Posterior vena cava (tissue), 2 donors: ENCODE measurements at regions not wholly inside any gene's neighbourhood (a gene's known extent, or its start where the extent isn't known, plus 50 kb on each side); places are given as distances from the start of the nearest gene placed in this dataset.

Source experiments
- DNase-seq: peaks from one replicate; pipeline ENCODE4 v3.0.0-alpha.2; 2020; ENCODE audit warnings: low spot score
- intact Hi-C, 2 donors: fragments of 100-400 bp; cut with DNase I; formaldehyde crosslinking; loops; one replicate each; pipeline versions ENCODE4 v1.14.1 to v1.14.2; 2022 to 2023
- donor health status: DM: yes; HTN: yes; CAD: no.
- donor health status: DM: yes; HTN: yes; CAD: no.

DNA sequence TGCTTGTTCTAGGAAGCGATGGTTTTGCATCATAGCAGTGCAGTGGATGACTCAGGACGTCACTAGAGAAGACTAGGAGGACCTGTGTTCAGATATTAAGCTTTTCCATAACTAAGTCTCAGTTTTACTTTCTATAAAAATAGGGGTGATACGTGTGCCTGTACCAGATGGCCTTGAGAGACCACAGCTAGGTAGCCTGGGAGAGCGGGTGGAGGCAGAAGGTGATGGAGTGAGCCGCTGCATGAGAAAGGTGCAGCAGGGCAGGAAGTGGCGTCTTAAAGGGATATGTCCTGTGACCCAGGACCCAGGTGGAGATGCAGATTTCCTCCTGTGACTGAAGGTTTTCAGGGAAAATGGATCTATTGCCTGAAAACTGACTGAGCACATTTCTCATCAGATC, 304.9 kb downstream of the CDC14C start:
- DNase-seq = no peak
- intact Hi-C loops = no loop called here

DNA sequence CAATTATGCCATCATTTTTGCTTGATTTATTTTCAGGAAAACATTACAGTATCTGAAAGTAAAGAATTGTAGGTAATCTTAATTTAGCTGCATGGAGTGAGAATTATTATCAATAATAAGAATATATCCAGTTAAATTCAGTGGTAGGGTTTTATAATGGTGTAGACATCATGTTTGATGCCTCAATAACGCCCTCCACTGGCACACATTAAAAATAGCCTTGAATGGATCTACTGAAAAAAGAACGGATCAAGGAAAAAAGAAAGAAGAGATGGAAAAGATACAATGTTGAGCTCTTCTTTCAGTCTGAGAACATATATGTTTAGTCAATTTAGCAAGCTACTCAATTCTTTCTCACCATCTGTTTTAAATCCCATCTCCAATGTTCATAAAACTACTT, 319.2 kb downstream of the CDC14C start:
- intact Hi-C loops = no loop called here
- DNase-seq = no peak

DNA sequence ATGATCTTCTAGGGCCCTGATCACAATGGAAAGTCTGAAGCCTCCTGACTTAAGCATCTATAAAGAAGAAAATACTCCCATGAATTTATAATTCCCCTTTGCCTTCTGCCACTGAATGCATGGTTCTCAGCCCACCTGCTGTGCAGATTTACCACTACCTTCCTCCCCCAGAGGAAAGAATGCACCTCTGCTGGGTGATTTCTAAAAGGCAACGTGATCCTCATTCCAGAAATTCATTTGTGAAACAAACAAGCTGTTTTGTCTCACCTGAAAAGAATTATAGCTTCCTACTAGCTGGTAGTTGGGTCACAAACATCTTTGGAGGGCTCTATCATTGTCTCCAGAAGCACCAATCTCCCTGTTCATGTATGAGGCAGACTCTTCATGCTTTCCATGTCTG, 320.2 kb downstream of the CDC14C start:
- DNase-seq = no peak
- intact Hi-C loops = loop anchor here in 1 of 2 donors (1.0 kb wide), 1 partner anchor 24 kb away; no protein-coding TSS in a partner anchor

DNA sequence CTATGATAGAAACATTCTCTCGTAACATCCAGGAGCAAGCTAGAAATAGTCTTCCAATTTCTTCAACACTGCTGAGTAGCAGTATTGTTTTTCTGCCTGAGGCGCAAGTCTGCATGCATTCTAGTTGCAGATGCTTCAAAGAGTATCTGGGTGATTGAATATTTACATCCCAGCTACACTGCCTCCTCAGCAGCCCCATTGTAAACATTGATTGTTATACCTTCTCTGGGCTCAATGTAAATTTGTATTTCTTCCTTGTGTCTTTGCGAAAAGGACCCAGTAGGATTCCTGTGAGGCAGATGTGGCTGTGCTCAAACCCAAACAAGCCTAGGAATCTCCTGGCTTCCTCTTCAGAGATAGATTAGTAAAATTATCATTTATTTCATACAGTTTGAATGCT, 320.7 kb downstream of the CDC14C start:
- intact Hi-C loops = no loop called here

DNA sequence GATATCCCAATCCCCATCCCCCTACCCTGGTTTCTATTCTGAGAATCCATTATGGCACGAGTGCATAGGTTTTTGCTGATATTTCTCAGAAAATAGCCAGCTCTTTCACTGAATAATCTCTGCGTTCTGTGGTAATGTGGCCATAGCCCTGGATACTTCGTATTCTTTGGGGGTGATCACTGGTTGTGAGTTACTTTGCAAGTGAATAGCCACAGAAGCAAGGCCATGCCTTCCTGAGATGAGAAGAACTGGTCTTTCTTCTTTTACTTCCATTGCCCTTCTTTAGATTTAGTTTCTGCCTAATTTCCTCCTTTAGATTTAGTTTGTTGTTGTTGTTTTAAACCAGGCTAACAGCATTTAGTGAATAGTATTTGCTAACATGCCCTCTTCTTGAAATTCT, 323.4 kb downstream of the CDC14C start:
- DNase-seq = no peak
- intact Hi-C loops = no loop called here

More for the DNA sequence above, 320.7 kb downstream of the CDC14C start:
- DNase-seq = no peak

DNA sequence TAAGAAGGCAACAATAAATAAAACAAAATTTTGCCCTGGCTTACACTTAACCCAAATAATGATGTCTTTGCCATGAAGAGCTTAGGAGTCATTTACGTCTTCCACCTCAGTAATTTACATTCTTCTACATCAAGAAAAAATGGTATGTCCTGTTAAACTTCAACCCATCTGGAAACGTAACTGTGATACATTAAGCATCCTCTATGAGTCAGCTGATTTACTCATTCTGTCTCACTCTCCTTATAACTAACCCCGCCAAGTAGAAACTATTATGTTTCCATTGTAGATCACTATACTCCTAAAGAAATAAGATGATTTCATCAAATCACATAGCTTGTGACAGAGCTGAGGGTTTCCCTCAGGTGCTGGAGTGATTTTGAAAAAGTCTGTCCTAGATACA, 330.7 kb downstream of the CDC14C start:
- DNase-seq = no peak
- intact Hi-C loops = no loop called here

DNA sequence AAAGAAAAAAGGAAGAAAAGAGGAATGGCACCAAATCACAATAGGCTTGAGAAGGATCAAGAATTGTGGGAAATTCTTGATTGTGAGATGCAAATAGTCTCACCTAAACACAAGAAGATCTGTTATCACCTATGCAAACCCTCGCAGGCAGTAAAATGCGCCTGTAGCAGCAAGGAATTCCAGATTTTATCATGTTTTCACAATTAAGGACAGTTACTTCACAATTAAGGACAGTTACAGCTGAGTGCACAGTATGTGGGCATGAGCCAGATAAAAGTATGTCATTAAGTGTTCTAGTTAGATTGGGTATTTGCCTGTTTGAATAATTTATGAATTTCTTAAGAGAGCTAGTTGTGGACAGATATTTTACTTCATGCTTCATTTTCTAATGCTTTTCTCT, 336.2 kb downstream of the CDC14C start:
- no peak for DNase-seq
- intact Hi-C loops = no loop called here

DNA sequence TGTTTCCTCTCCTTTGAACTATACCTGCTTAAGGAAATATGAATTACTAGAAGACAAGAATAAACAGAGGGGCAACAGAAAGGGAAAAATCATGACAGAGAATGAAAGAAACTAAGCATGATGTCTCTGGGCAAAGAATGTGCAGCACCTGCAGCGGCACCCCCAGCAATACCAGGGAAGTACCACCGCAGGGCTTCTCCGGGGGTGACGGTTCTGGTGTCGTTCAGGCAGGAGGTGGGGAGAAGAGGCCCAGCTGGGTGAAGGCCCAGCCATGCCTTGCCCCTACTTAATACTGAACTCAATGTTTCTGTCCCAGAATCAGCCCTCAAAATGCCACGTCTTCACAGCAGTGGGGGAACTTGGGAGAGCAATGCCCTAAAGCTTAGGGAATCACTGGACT, 337.6 kb downstream of the CDC14C start:
- intact Hi-C loops = no loop called here

DNA sequence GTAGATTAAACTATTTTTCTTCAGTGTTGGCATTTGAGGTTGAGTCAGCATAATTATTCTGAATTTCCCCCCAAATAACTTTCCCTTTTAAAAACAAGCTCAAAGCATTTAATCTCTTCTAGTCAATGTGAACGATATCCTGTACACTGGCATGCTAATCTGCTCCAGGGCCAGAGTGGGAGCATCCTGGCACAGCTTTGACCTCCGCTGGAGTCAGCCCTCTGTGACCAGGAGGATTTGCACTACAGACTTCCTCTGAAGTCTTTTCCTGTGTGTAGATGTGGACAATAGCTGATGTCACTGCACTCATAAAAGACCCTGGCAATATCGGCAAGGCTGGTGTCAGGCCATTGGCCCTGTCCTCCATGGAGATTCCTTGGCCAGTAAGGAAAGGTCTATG, 340.2 kb downstream of the CDC14C start:
- no peak for DNase-seq
- intact Hi-C loops = no loop called here

More for the DNA sequence above, 337.6 kb downstream of the CDC14C start:
- no peak for DNase-seq

DNA sequence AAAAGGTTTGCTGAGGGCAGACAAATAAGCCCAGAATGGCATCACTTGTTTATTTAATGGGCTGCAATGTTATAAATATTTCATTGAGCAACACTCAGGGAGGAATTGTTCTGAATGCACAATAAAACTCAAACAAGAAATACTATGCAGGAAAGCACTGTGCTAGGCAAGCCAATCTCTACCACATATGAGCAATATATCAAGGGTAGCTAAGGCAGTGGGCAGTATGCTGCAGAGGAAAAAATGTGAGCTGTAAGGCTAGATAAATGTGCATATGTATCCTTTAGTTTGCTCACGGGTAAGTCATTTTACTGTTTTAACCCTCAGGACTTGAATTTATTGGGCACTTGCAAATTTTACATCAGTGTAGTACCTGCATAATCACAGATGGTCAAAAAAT, 349.6 kb downstream of the CDC14C start:
- intact Hi-C loops = no loop called here
- DNase-seq = no peak

DNA sequence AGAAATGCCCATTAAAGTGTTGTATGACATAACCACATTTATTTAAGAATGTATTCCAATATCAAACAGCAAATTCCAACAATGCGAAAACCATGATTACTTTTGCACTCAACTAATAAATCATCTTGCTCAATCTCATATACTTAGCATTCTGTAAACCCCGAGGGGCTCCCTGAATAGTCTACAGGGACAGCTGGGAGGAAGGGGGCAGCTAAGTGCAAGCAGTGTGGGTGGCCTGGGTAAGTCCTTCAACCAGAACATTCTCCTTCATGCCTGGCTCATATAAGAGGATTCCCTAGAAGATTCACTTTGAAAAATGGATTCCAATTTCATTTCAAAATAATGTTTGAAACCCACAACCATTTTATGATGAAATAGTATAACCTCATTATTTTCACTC, 355.5 kb downstream of the CDC14C start:
- no peak for DNase-seq
- intact Hi-C loops = no loop called here

DNA sequence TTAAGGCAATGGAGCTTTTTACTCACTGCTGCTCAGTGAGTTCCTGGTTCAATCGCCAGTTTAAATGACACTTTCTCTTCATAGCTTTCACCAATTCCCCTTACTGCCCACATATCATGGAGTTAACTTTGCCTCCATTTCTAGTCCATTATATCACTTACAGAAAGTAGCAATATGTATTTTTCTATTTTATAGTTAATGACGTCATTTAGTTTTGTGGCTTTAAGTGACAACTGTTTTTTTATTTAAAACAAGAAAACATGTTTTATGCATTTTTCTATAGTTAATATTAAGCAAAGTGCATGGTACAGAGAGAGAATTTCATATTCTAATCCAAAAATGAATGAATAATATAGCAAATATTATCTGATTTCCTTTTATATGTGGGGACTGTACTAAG, 363.3 kb downstream of the CDC14C start:
- intact Hi-C loops = no loop called here
- no peak for DNase-seq

DNA sequence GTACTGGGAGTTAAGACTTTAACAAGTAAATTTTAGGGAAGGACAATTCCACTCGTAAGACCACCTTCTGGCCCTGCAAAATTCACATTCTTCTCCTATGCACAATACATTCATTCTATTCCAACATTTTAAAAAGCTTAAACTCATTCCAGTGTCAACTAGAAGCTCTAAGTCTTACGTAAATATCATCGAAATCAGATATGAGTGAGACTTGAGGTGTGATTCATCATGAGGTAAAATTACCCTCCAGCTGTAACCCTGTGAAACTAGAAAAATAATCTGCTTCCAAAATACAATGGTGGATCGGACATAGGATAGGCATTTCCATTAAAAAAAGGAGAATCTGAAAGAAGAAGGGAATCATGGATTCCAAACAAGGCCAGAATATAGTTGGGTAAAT, 370.3 kb downstream of the CDC14C start:
- no peak for DNase-seq
- intact Hi-C loops = no loop called here

DNA sequence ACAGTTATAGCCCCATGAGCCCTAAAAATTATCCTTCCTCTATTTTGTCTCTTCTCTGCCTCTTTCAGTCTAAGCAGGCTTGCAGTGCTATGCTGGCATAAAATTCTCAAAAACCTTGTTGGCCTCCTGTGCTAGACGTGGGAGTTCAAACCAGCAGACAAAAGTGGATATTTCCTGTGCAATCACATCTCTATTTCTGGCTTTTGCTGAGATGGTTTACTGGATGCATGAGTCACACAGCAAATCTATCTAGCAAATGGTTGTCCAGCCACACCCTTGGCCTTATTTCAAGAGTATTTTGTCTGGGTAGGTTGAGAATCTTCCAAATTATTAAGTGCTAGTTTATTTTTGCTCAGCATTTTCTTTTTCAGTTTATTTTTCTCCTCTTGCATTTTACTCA, 370.8 kb downstream of the CDC14C start:
- no peak for DNase-seq
- intact Hi-C loops = no loop called here

DNA sequence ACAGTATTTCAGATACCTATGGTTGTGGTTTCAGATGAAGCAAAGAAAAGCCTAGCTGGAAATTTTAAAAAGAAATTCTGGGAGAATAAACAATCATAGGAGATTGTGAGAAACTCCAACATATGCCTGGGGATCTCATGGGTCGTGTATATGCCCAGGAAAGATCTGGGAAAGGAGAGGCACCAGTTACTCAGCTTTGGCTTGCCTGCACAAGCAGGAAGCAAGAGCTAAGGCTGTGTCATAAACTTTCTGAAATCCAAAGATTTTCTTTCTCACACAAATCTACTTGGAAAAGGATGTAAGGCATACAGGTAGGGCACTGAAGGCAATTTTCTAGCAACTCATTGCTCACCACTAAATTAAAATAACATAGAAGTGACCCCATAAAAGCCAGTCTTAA, 373.6 kb downstream of the CDC14C start:
- intact Hi-C loops = no loop called here
- DNase-seq = no peak

DNA sequence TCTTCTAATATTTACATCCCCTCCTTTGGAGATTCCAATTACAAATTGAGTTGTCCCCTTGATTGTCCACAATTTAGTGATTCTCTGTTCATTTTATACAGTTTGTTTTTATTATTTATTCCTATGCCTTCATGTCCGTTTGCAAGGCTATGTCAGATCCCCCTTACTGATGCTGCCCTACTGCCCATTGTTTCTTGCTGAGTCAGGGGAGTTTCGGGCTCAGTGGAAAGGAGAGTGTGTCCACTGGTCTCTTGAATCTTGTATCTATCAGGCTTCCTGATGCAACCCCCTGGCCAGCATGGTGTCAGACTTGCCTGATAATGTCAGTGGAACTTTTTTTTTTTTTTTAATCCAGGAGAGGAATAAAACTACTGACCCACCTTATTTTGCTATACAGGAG, 384.4 kb downstream of the CDC14C start:
- intact Hi-C loops = no loop called here

DNA sequence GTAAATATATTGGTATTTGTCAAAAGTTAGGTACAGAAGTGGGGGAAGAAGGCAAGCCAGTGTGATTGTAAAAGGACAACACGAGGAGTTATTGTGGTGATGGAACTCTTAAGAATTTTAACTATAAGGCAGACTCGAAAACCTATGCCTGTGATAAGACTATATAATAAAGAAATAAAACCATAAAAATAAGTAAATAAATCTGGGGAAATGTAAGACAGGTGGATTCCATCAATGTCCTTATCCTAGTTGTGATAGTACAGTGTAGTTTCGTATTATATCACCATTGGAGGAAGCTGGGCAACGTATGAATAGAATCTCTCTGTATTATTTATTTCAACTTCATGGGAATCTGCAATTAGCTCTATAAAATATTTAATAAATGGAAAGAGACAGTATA, 395.7 kb downstream of the CDC14C start:
- DNase-seq = no peak
- intact Hi-C loops = loop anchor here in 1 of 2 donors (2.0 kb wide), 1 partner anchor 43 kb away; no protein-coding TSS in a partner anchor

More for the DNA sequence above, 384.4 kb downstream of the CDC14C start:
- DNase-seq = no peak

DNA sequence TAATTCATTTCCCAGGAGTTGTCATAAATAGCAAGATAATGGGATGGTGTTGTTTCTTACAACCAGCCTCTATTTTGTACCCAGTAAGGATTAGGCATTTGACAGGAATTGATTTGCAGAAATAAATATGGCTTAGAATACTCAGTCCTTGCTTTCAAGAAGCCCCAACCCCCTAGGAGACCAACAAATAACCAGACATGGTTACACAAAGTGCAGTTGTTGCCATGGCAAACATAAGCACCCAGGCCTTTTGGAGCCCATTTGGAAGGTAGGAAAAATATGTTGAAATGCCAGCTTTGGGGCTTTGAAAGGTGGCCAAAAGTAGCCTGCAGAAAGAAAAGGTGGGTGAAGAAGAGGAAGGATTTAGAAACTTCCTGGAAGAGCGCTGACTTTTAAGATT, 397.5 kb downstream of the CDC14C start:
- intact Hi-C loops = loop anchor here in 1 of 2 donors (2.0 kb wide), 1 partner anchor 45 kb away; no protein-coding TSS in a partner anchor
- DNase-seq = no peak

DNA sequence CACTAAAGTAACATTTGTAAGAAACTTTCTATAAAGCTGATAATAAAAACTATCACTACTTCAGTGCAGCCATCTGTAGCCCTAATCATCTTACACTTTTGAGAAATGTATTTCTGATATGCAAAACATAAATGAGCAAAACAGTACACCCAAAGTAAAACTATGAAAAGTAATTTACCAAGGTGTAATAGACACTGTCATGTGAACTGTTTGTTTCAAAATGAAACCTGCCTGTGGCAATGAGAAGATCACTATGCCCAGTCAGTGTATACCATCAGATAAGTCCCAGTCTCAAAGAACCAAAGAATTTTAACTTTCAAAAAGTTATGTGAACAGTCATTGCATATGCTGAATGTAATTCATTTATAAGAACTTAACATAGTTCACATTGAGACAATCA, 398.1 kb downstream of the CDC14C start:
- no peak for DNase-seq
- intact Hi-C loops = no loop called here

DNA sequence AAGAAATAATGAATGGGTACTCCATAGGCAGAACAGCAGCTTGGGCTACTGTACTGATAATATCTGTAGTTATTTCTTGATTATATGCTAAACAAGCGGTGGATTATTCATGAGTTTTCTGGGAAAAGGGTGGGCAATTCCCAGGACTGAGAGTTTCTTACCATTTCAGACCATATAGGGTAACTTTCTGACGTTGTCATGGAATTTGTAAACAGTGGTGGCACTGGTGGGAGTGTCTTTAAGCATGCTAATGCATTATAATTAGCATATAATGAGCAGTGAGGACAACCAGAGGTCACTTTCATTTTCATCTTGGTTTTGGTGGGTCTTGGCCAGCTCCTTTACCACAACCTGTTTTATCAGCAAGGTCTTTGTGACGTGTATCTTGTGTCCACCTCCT, 399.7 kb downstream of the CDC14C start:
- DNase-seq = no peak
- intact Hi-C loops = no loop called here

DNA sequence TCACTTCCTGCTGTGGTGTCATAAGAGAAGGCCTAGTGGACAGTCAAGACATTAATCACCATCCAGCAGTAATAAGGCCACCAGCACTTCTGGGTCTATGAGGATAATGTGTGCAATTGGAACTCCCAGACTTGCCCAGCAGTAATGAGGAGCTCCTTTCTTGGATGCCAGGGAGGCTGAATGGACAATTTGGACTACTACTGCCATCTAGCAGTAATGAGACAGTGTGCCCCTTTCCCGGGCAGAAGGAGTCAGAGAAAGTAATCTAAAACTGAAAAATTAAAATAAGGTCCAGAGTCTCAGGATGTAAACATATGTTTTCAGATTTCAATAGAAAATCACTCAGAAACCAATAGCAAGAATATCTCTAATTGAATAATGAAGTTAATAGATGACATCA, 400.4 kb downstream of the CDC14C start:
- no peak for DNase-seq
- intact Hi-C loops = no loop called here

DNA sequence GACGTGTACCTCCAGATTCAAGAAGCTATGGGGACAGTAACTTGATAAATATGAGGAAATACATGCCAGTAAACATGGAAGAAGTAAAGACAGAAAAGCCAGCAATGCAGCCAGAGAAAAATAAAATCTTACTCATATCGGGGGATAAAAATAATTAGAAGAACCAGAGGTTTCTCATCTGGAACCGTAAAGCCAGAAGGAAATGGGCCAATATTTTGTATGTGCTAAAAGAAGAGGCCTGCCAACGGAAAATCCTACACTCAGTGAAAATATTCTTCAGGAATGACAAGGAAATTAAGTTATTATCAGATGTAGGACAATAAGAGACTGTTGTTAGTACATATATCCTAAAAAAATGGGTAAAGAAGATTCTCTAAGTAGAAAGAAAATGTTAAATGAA, 401.2 kb downstream of the CDC14C start:
- no peak for DNase-seq
- intact Hi-C loops = no loop called here
